ENCODE measurements at regions not wholly inside any gene's neighbourhood (a gene's known extent, or its start where the extent isn't known, plus 50 kb on each side); places are given as distances from the start of the nearest gene placed in this dataset.

GRCh38 chr7:131112431-131112830 is 215.2 kb upstream of the MKLN1 start:
- no peak for DNase-seq

- DNase-seq = no peak
Measured at GRCh38 chr7:131115340-131115739, 212.3 kb upstream of the MKLN1 start.

- no peak for DNase-seq
Measured at GRCh38 chr7:131117439-131117838, 210.2 kb upstream of the MKLN1 start.

GRCh38 chr7:131119381-131119780 is 208.3 kb upstream of the MKLN1 start:
- DNase-seq = no peak

GRCh38 chr7:131122394-131122793 is 205.3 kb upstream of the MKLN1 start:
- DNase-seq = no peak

- DNase-seq = no peak
Measured at GRCh38 chr7:131124001-131124629, 203.6 kb upstream of the MKLN1 start.

- DNase-seq = no peak
Measured at GRCh38 chr7:131124867-131125266, 202.8 kb upstream of the MKLN1 start.

- no peak for DNase-seq
Measured at GRCh38 chr7:131130324-131130723, 197.4 kb upstream of the MKLN1 start.

- no peak for DNase-seq
Measured at GRCh38 chr7:131131012-131131745, 196.5 kb upstream of the MKLN1 start.

- no peak for DNase-seq
Measured at GRCh38 chr7:131131746-131132431, 195.8 kb upstream of the MKLN1 start.

- DNase-seq = no peak
Measured at GRCh38 chr7:131139462-131139861, 188.2 kb upstream of the MKLN1 start.

GRCh38 chr7:131141443-131141967 is 186.2 kb upstream of the MKLN1 start:
- DNase-seq = no peak

GRCh38 chr7:131143869-131144268 is 183.8 kb upstream of the MKLN1 start:
- DNase-seq = no peak

GRCh38 chr7:131145026-131145425 is 182.7 kb upstream of the MKLN1 start:
- peak; percentile 58 for DNase-seq

- DNase-seq = no peak
Measured at GRCh38 chr7:131145770-131146169, 181.9 kb upstream of the MKLN1 start.

- DNase-seq = no peak
Measured at GRCh38 chr7:131147604-131148003, 180.1 kb upstream of the MKLN1 start.

- DNase-seq = no peak
Measured at GRCh38 chr7:131148258-131148657, 179.4 kb upstream of the MKLN1 start.

GRCh38 chr7:131148708-131149428 is 178.8 kb upstream of the MKLN1 start:
- no peak for DNase-seq

GRCh38 chr7:131149429-131149773 is 178.3 kb upstream of the MKLN1 start:
- no peak for DNase-seq

- DNase-seq = no peak
Measured at GRCh38 chr7:131149840-131150239, 177.8 kb upstream of the MKLN1 start.

GRCh38 chr7:131151034-131151433 is 176.6 kb upstream of the MKLN1 start:
- DNase-seq = no peak

GRCh38 chr7:131152766-131153165 is 174.9 kb upstream of the MKLN1 start:
- no peak for DNase-seq

GRCh38 chr7:131154380-131154779 is 173.3 kb upstream of the MKLN1 start:
- no peak for DNase-seq
